Calu3 (cell line): ENCODE measurements at regions not wholly inside any gene's neighbourhood (a gene's known extent, or its start where the extent isn't known, plus 50 kb on each side); places are given as distances from the start of the nearest gene placed in this dataset.

ENCODE experiments used
- BruUV-seq: library from RNA; stranded (reverse); fragments of 400-500 nt; replicated peaks from 2 replicates; lab custom pipeline; 2021; lab: Mats Ljungman, UMichigan
- CTCF ChIA-PET: fragments of 300-600 bp; sonication (Branson Sonifier 250); formaldehyde crosslinking; loops from one replicate; lab custom pipeline; 2022; ENCODE audit warnings: antibody characterized with exemption; lab: Charles Lee
- DNase-seq: peaks from one replicate; pipeline ENCODE4 v3.0.0; 2022
- H3K27ac Mint-ChIP-seq: one replicate; pipeline ENCODE4 v1.8.0; 2022; ENCODE audit warnings: mixed read lengths; ENCODE audit not compliant: unreplicated experiment
- H3K27me3 Mint-ChIP-seq: one replicate; pipeline ENCODE4 v1.8.0; 2022; ENCODE audit warnings: mixed read lengths; ENCODE audit not compliant: unreplicated experiment
- H3K36me3 Mint-ChIP-seq: one replicate; pipeline ENCODE4 v1.8.0; 2022; ENCODE audit warnings: mild to moderate bottlenecking, moderate library complexity, mixed read lengths; ENCODE audit not compliant: insufficient read depth, unreplicated experiment
- H3K4me1 Mint-ChIP-seq: one replicate; pipeline ENCODE4 v1.8.0; 2022; ENCODE audit warnings: mild to moderate bottlenecking, low read depth, mixed read lengths; ENCODE audit not compliant: unreplicated experiment
- H3K4me3 Mint-ChIP-seq: one replicate; pipeline ENCODE4 v1.8.0; 2022; ENCODE audit warnings: mild to moderate bottlenecking, low read depth, moderate library complexity, mixed read lengths; ENCODE audit not compliant: unreplicated experiment
- H3K9me3 Mint-ChIP-seq: one replicate; pipeline ENCODE4 v1.8.0; 2022; ENCODE audit warnings: low read depth, mixed read lengths; ENCODE audit not compliant: unreplicated experiment
- CTCF ChIP-seq: fragments of 200-600 bp; IDR thresholded peaks from one replicate; pipeline ENCODE4 v1.8.0; 2022; ENCODE audit warnings: antibody characterized with exemption; ENCODE audit not compliant: unreplicated experiment
- intact Hi-C: fragments of 100-400 bp; cut with micrococcal nuclease; formaldehyde crosslinking; loops from one replicate; pipeline ENCODE4 v1.10.0; 2022; ENCODE audit not compliant: unreplicated experiment

GRCh38 chr6:11412011-11412424 is 125.5 kb upstream of the TMEM170B start:
- CTCF ChIA-PET = no interaction called here

DNA sequence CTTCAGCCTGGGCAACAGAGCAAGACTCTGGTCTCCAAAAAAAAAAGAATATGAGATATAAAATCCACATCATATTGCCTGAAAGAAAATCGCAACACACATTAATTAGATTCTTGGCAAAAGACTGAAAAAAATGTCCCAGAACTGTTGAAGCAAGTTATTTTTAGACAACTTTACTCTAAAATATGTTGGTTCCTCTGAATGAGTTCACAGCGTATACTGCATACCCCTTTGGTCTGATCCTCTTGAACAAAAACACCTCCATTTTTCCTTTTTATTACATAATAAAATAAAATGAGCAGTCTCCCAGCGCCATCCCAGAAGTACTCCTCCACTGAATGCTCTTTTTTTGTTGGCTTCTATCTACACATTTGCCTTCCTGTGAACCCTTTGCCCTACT is 126.0 kb upstream of the TMEM170B start:
- no peak overlapping the region for H3K4me3 Mint-ChIP-seq
- H3K27ac Mint-ChIP-seq = no peak overlapping the region
- no TSS peak for BruUV-seq
- TF ChIP-seq CTCF = no peak
- intact Hi-C loops = loop anchor here (5.0 kb wide), 1 partner anchor 194 kb away; no protein-coding TSS in a partner anchor
- peaks cover 5% of the 10 kb centered on the region for H3K4me1 Mint-ChIP-seq
- no peaks in the 10 kb centered on the region for H3K9me3 Mint-ChIP-seq
- peaks cover 8% of the 10 kb centered on the region for H3K36me3 Mint-ChIP-seq
- CTCF ChIA-PET = interaction anchor here (0.7 kb wide), 1 partner anchor 89 kb away, joined by 5 read pairs; no protein-coding TSS in a partner anchor
- DNase-seq = no peak
- H3K27me3 Mint-ChIP-seq = no peaks in the 10 kb centered on the region

More at GRCh38 chr6:11412011-11412424, 125.5 kb upstream of the TMEM170B start:
- no peak for TF ChIP-seq CTCF
- intact Hi-C loops = loop anchor here (5.0 kb wide), 1 partner anchor 195 kb away; no protein-coding TSS in a partner anchor
- peaks cover 8% of the 10 kb centered on the region for H3K36me3 Mint-ChIP-seq
- no TSS peak for BruUV-seq
- H3K27ac Mint-ChIP-seq = no peak overlapping the region
- H3K4me1 Mint-ChIP-seq = peaks cover 5% of the 10 kb centered on the region
- H3K27me3 Mint-ChIP-seq = no peaks in the 10 kb centered on the region
- H3K9me3 Mint-ChIP-seq = no peaks in the 10 kb centered on the region
- no peak overlapping the region for H3K4me3 Mint-ChIP-seq
- no peak for DNase-seq

GRCh38 chr6:11410539-11411307 is 126.8 kb upstream of the TMEM170B start:
- no peak for DNase-seq
- TF ChIP-seq CTCF = no peak
- CTCF ChIA-PET = interaction anchor here (0.7 kb wide), 1 partner anchor 88 kb away, joined by 5 read pairs; no protein-coding TSS in a partner anchor
- H3K9me3 Mint-ChIP-seq = no peaks in the 10 kb centered on the region
- no TSS peak for BruUV-seq
- intact Hi-C loops = loop anchor here (5.0 kb wide), 1 partner anchor 193 kb away; no protein-coding TSS in a partner anchor
- no peaks in the 10 kb centered on the region for H3K27me3 Mint-ChIP-seq
- peaks cover 2% of the 10 kb centered on the region for H3K4me1 Mint-ChIP-seq
- no peak overlapping the region for H3K4me3 Mint-ChIP-seq
- H3K27ac Mint-ChIP-seq = no peak overlapping the region
- H3K36me3 Mint-ChIP-seq = peaks cover under 1% of the 10 kb centered on the region

DNA sequence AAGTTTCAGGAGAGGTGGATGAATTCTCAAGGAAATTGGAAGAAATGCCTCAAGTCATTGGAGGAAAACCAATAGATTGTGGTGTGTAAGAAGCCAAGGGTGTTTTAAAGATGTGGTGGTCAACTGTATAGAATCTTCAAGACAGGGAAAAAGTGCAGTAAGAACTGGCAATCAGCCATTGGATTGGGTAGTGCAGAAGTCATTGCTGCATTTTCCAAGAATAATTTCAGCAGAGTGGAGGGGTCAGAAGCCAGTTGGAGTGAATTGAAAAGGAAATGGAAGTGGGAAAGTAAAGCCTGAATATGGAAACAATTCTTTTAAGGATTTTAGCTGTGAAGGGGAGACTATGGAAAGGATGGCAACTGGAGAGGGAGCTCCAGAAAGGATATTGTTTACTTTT is 128.2 kb upstream of the TMEM170B start:
- Mint-ChIP-seq H3K4me1 (no peaks in the 10 kb centered on the region), H3K27ac (no peak overlapping the region), H3K9me3 (no peaks in the 10 kb centered on the region), H3K4me3 (no peak overlapping the region), H3K36me3 (no peaks in the 10 kb centered on the region), H3K27me3 (no peaks in the 10 kb centered on the region)
- intact Hi-C loops = no loop called here
- DNase-seq = no peak
- CTCF ChIA-PET = no interaction called here
- BruUV-seq = no TSS peak
- TF ChIP-seq CTCF = no peak
